HT1080 (cell line): ENCODE measurements at regions not wholly inside any gene's neighbourhood (a gene's known extent, or its start where the extent isn't known, plus 50 kb on each side); places are given as distances from the start of the nearest gene placed in this dataset.
"Not testable (repeated sequence)": the region's sequence is repeated elsewhere in the genome, so short reads cannot be mapped to it uniquely, and the experiment has no call there.

ENCODE experiments used
- DNase-seq: peaks from one replicate; pipeline ENCODE4 v3.0.0-alpha.2; 2015; ENCODE audit warnings: low read depth

GRCh38 chr10:27347827-27348207 is 107.2 kb upstream of the ACBD5 start:
- not testable (repeated sequence) for DNase-seq

GRCh38 chr10:27345455-27345920 is 104.9 kb upstream of the ACBD5 start:
- no peak for DNase-seq

GRCh38 chr10:27344568-27345454 is 104.2 kb upstream of the ACBD5 start:
- DNase-seq = no peak

GRCh38 chr10:27341001-27341400 is 100.4 kb upstream of the ACBD5 start:
- DNase-seq = no peak

DNA sequence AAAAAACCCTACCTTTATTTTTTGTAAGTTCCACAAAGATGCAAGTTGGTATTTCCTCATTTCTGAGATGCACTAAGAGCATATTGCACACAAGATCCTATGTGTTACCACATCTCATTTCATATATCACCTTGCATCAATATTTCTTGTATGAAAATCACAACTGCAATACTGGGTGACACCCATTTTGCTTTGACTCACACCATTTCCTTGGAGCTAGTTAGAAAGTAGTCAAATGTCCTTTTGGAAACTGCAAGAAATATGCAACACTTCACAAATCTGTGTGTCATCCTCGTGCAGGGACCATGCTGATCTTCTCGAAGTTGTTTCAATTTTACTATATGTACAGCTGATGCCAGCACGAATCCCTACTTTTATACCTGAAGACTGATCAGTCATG is 94.6 kb upstream of the ACBD5 start:
- DNase-seq = not testable (repeated sequence)

DNA sequence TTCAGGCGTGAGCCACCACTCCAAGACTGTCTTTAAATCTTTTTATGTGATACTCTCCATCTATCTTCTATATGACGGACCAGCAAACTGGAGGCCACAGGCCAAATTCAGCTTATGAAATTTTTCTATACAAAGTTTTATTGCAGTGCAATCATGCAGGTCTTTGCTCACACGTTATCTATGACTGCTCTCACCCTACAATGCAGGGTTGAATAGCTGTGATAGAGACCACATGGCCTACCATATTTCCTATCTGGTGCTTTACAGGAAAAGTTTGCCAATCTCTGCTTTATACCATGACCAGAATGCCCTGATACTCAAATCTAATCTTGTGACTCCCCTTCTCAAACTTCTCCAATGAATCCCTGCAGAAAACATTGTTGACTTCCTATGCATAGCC is 89.5 kb upstream of the ACBD5 start:
- no peak for DNase-seq

- DNase-seq = no peak
Observed at GRCh38 chr10:27328946-27329345, 88.3 kb upstream of the ACBD5 start.

DNA sequence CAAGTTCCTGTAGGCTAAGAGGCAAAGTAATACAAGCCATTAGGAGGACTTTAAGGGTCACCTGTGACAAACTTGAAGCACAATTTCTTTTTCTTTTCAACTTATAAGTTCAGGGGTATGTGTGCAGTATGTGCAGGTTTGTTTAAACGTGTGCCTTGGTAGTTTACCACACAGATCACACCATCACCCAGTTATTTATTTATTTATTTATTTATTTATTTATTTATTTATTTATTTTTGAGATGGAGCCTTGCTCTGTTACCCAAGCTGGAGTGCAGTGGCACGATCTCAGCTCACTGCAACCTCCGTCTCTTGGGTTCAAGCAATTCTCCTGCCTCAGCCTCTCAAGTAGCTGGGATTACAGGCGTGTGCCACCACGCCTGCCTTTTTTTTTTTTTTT is 86.2 kb upstream of the ACBD5 start:
- DNase-seq = not testable (repeated sequence)

- peak; percentile 48 for DNase-seq
Observed at GRCh38 chr10:27319752-27320431, 79.3 kb upstream of the ACBD5 start.

DNA sequence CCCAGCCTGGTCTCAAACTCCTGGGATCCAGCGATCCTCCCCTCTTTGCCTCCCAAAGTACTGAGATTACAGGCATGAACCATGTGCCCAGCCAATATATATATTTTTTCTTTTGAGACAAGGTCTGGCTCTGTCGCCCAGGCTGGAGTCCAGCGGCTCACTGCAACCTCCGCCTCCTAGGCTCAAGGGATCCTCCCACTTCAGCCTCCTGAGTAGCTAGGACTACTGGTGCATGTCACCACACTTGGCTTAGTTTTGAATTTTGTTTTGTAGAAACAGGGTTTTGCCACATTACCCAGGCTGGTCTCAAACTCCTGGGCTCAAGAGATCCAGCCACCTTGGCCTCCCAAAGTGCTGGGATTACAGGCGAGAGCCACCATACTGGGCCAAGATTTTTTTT is 78.5 kb upstream of the ACBD5 start:
- not testable (repeated sequence) for DNase-seq

- not testable (repeated sequence) for DNase-seq
Observed at GRCh38 chr10:27315082-27315481, 74.5 kb upstream of the ACBD5 start.

DNA sequence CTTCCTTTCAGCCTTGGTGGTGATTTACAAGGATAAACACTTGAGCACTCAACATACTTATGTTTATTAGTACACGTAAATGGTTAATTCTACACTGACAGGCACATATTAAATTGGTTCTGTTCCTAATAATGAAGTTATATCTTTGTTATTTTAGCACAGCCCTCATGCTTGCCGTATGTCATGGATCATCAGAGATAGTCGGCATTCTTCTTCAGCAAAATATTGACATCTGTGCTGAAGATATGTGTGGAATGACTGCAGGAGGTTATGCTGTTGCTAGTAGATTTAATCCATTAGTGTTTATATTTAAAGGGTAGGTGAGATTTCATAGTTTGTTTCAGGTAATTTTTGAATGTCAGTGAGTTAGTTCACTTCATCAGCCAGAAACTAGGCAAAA is 73.0 kb upstream of the ACBD5 start:
- DNase-seq = not testable (repeated sequence)

DNA sequence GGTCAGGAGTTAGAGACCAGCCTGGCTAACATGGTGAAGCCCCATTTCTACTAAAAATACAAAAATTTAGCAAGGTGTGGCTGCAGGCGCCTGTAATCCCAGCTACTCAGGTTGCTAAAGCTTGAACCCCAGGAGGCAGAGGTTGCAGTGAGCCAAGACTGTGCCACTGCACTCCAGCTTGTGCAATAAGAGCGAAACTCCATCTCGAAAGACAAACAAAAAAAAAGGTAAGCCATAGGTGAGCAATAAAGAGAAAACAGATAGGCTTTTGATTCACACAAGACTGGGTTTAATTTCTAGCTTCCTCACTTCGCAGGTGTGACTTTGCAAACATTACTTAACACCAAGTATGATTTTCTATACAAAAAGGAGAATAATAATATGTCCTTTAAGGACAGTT is 72.3 kb upstream of the ACBD5 start:
- DNase-seq = no peak

GRCh38 chr10:27311809-27312208 is 71.2 kb upstream of the ACBD5 start:
- not testable (repeated sequence) for DNase-seq

- not testable (repeated sequence) for DNase-seq
Observed at GRCh38 chr10:27298522-27298850, 57.9 kb upstream of the ACBD5 start.

GRCh38 chr10:27297844-27298521 is 57.4 kb upstream of the ACBD5 start:
- peak; percentile 9 for DNase-seq

GRCh38 chr10:27296285-27296684 is 55.7 kb upstream of the ACBD5 start:
- not testable (repeated sequence) for DNase-seq

DNA sequence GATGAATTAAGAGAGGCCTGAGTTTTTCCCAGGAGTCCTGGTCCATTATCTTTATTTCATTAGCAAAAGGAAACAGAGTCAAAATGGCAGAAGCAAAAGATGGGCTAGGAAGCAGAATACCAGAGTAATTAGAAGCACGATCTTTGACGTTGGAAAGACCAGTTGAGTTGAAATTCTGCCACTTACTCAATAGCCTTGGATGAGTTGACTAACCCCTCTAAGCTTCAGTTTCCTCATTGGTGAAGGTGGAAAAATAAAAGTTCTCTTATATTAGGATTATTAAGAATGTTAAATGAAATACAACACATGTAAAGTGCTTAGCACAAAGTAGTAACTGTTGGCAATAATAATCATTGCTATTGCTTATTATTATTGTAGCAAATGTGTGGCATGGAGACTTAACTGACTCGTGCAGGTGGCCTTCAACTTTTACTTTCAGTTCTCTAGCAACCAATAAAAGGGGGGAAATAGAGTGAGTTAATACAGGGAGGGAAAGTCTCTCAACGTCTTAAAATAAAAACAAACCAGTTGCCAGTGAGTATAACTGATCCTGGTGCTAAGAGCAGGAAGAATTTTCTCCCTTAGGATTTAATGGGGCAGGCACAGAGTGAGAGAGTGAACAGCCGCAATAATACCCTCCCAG is 50.8 kb upstream of the ACBD5 start:
- DNase-seq = not testable (repeated sequence)
